ENCODE measurements at regions not wholly inside any gene's neighbourhood (a gene's known extent, or its start where the extent isn't known, plus 50 kb on each side); places are given as distances from the start of the nearest gene placed in this dataset.

- no peak for TF ChIP-seq CTCF (IDR thresholded peaks at IDR 0.05; ENCODE audit: borderline replicate concordance, extremely low read depth, insufficient read depth)
- H3K4me3 ChIP-seq (ENCODE audit: low read length in 3 of 3): no peak overlapping the region
- no peak overlapping the region for H3K9ac ChIP-seq (ENCODE audit: low read length in 3 of 3)
- no peaks in the 10 kb centered on the region for H3K9me3 ChIP-seq (ENCODE audit: control insufficient read depth in 2 of 3, insufficient read depth in 1 of 3, low read length in 3 of 3)
- H3K27me3 ChIP-seq (ENCODE audit: control insufficient read depth, insufficient read depth, low read length): no peaks in the 10 kb centered on the region
- H3K4me1 ChIP-seq (ENCODE audit: control insufficient read depth in 2 of 3, insufficient read depth in 2 of 3, low read depth in 1 of 3, low read length in 3 of 3): no peaks in the 10 kb centered on the region
- FAIRE-seq (no peak), DNase-seq (no peak)
- intact Hi-C loops (cut with DNase I): no loop called here
- no peak overlapping the region for H3K27ac ChIP-seq (ENCODE audit: low read depth in 2 of 2, low read length in 2 of 2)
- no peaks in the 10 kb centered on the region for H3K36me3 ChIP-seq (ENCODE audit: control insufficient read depth in 2 of 3, insufficient read depth in 3 of 3, low read length in 3 of 3)
These were observed 67.7 kb downstream of the MGST1 start for GRCh38 chr12:16415155-16415554.

DNA sequence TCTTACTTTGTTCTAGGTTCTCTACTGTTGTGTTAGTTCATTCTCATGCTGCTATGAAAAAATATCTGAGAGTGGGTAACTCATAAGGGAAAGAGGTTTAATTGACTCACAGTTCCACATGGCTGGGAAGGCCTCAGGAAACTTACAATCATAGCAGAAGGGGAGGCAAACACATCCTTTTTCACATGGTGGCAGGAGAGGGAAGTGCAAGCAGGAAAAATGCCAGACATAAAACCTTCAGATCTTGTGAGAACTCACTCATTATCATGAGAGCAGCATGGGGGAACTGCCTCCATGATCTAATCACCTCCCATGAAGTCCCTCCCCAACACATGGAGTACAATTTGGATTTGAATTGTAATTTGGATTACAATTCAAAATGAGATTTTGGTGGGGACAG is 69.6 kb downstream of the MGST1 start:
- no peak overlapping the region for H3K9ac ChIP-seq (ENCODE audit: low read length in 3 of 3)
- intact Hi-C loops (cut with DNase I): no loop called here
- no peaks in the 10 kb centered on the region for H3K36me3 ChIP-seq (ENCODE audit: control insufficient read depth in 2 of 3, insufficient read depth in 3 of 3, low read length in 3 of 3)
- no peak overlapping the region for H3K4me3 ChIP-seq (ENCODE audit: low read length in 3 of 3)
- H3K9me3 ChIP-seq (ENCODE audit: control insufficient read depth in 2 of 3, insufficient read depth in 1 of 3, low read length in 3 of 3): no peaks in the 10 kb centered on the region
- no peaks in the 10 kb centered on the region for H3K27me3 ChIP-seq (ENCODE audit: control insufficient read depth, insufficient read depth, low read length)
- FAIRE-seq (no peak), DNase-seq (no peak)
- TF ChIP-seq CTCF (IDR thresholded peaks at IDR 0.05; ENCODE audit: borderline replicate concordance, extremely low read depth, insufficient read depth): no peak
- H3K4me1 ChIP-seq (ENCODE audit: control insufficient read depth in 2 of 3, insufficient read depth in 2 of 3, low read depth in 1 of 3, low read length in 3 of 3): no peaks in the 10 kb centered on the region
- H3K27ac ChIP-seq (ENCODE audit: low read depth in 2 of 2, low read length in 2 of 2): no peak overlapping the region

GRCh38 chr12:16421806-16422205 is 74.4 kb downstream of the MGST1 start:
- Histone ChIP-seq H3K4me1 (ENCODE audit: control insufficient read depth in 2 of 3, insufficient read depth in 2 of 3, low read depth in 1 of 3, low read length in 3 of 3) (no peaks in the 10 kb centered on the region), H3K4me3 (ENCODE audit: low read length in 3 of 3) (no peak overlapping the region), H3K27ac (ENCODE audit: low read depth in 2 of 2, low read length in 2 of 2) (no peak overlapping the region), H3K9ac (ENCODE audit: low read length in 3 of 3) (no peak overlapping the region), H3K36me3 (ENCODE audit: control insufficient read depth in 2 of 3, insufficient read depth in 3 of 3, low read length in 3 of 3) (no peaks in the 10 kb centered on the region), H3K9me3 (ENCODE audit: control insufficient read depth in 2 of 3, insufficient read depth in 1 of 3, low read length in 3 of 3) (no peaks in the 10 kb centered on the region), H3K27me3 (ENCODE audit: control insufficient read depth, insufficient read depth, low read length) (no peaks in the 10 kb centered on the region)
- DNase-seq (no peak), FAIRE-seq (no peak)
- intact Hi-C loops (cut with DNase I): no loop called here
- no peak for TF ChIP-seq CTCF (IDR thresholded peaks at IDR 0.05; ENCODE audit: borderline replicate concordance, extremely low read depth, insufficient read depth)

GRCh38 chr12:16424531-16424930 is 77.1 kb downstream of the MGST1 start:
- Histone ChIP-seq H3K4me1 (ENCODE audit: control insufficient read depth in 2 of 3, insufficient read depth in 2 of 3, low read depth in 1 of 3, low read length in 3 of 3) (no peaks in the 10 kb centered on the region), H3K27ac (ENCODE audit: low read depth in 2 of 2, low read length in 2 of 2) (no peak overlapping the region), H3K4me3 (ENCODE audit: low read length in 3 of 3) (no peak overlapping the region), H3K27me3 (ENCODE audit: control insufficient read depth, insufficient read depth, low read length) (no peaks in the 10 kb centered on the region), H3K9ac (ENCODE audit: low read length in 3 of 3) (no peak overlapping the region), H3K9me3 (ENCODE audit: control insufficient read depth in 2 of 3, insufficient read depth in 1 of 3, low read length in 3 of 3) (no peaks in the 10 kb centered on the region), H3K36me3 (ENCODE audit: control insufficient read depth in 2 of 3, insufficient read depth in 3 of 3, low read length in 3 of 3) (no peaks in the 10 kb centered on the region)
- TF ChIP-seq CTCF (IDR thresholded peaks at IDR 0.05; ENCODE audit: borderline replicate concordance, extremely low read depth, insufficient read depth): no peak
- intact Hi-C loops (cut with DNase I): no loop called here
- DNase-seq: no peak
- FAIRE-seq: no peak

Data from kidney (tissue), 13 donors.